Sigmoid colon (tissue), 6 donors: ENCODE measurements at regions not wholly inside any gene's neighbourhood (a gene's known extent, or its start where the extent isn't known, plus 50 kb on each side); places are given as distances from the start of the nearest gene placed in this dataset.

Source experiments
- DNase-seq: peaks from one replicate; pipeline ENCODE4 v3.0.0-alpha.2; 2019
- H3K27ac ChIP-seq, 4 donors: fragments of 200-600 bp; sonication (generic); one replicate each; pipeline ENCODE4 v1.5.1; 2016 to 2019; ENCODE audit warnings: mild to moderate bottlenecking in 1 of 4
- H3K27me3 ChIP-seq, 3 donors: fragments of 200-600 bp; sonication (generic); one replicate each; pipeline ENCODE4 v1.5.1; 2019; ENCODE audit warnings: mild to moderate bottlenecking in 1 of 3
- H3K36me3 ChIP-seq, 4 donors: fragments of 200-600 bp; sonication (generic); one replicate each; pipeline ENCODE4 v1.5.1; 2016 to 2019
- H3K4me1 ChIP-seq, 4 donors: fragments of 200-600 bp; sonication (generic); one replicate each; pipeline ENCODE4 v1.5.1; 2017 to 2019
- H3K4me3 ChIP-seq, 4 donors: fragments of 200-600 bp; sonication (generic); one replicate each; pipeline ENCODE4 v1.5.1; 2017 to 2019; ENCODE audit warnings: mild to moderate bottlenecking in 2 of 4, moderate library complexity in 1 of 4
- H3K9me3 ChIP-seq, 4 donors: fragments of 200-600 bp in 3 of 4; sonication (generic) in 3 of 4; one replicate each; pipeline versions ENCODE4 v1.5.1 to v1.6.1; 2013 to 2019
- EP300 ChIP-seq, 4 donors: sonication (generic); formaldehyde crosslinking; IDR thresholded peaks; one replicate each; pipeline ENCODE4 v1.6.1; 2017; ENCODE audit warnings: antibody characterized with exemption in 4 of 4
- POLR2A ChIP-seq, 2 donors: fragments of 450-650 bp; IDR thresholded peaks; one replicate each; pipeline ENCODE4 v1.6.1; 2016; ENCODE audit warnings: antibody characterized with exemption in 2 of 2, mild to moderate bottlenecking in 2 of 2, moderate library complexity in 2 of 2
- POLR2AphosphoS5 ChIP-seq, 4 donors: sonication (generic); formaldehyde crosslinking; IDR thresholded peaks; one replicate each; pipeline ENCODE4 v1.6.1; 2017; ENCODE audit warnings: antibody characterized with exemption in 4 of 4
- WGBS, 2 donors: extraction: QIAGEN DNeasy Blood & Tissue Kit; methylation state at CpG; one replicate each; pipeline ENCODE4 v1.1.7; 2013; 5-methylcytosine and 5-hydroxymethylcytosine counted together
- intact Hi-C: fragments of 100-400 bp; cut with DNase I; formaldehyde crosslinking; loops from one replicate; pipeline ENCODE4 v1.15.1; 2023
- TF ChIP-seq, protein P1 (sequence below), 4 experiments: fragments of 450-650 bp in 3 of 4; fragments of 200-600 bp in 1 of 4; IDR thresholded peaks; one replicate each; pipeline ENCODE4 v1.5.1; 2016 to 2019; ENCODE audit warnings: antibody characterized with exemption in 4 of 4, mild to moderate bottlenecking in 3 of 4, moderate library complexity in 2 of 4
- donor health status: healthy with polysubstance abuse.
- donor health status: healthy.

DNA sequence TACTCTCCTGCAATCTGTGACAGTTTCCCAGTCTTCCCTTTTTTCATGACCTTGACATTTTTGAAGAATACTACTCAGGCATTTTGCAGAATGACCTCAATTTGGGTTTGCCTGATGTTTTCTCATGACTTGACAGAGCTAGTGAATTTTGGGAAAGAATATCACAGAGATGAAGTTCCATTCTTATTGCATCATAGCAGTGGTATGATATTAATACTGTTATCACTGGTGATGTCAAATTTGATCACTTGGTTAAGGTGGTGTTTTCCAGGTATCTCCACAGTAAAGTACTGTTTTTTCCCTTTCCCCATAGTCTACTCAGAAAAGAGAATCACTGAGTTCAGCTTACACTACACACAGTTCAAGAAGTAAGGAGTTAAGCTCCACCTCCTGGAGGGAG, 56.2 kb upstream of the XPA start:
- no peak overlapping the region for H3K4me3 ChIP-seq
- no peaks in the 10 kb centered on the region for H3K27me3 ChIP-seq
- intact Hi-C loops: no loop called here

GRCh38 chr9:97753975-97754374, 56.8 kb upstream of the XPA start:
- no peak overlapping the region for H3K4me3 ChIP-seq
- no peak for DNase-seq
- H3K4me1 ChIP-seq: peaks cover 0 to under 1% (median 0%) of the 10 kb centered on the region in 4 donors
- no peaks in the 10 kb centered on the region for H3K27me3 ChIP-seq
- no peaks in the 10 kb centered on the region for H3K9me3 ChIP-seq
- 75 to 83% methylated on average over 2 of the region's 2 CpGs for WGBS, 2 donors
- H3K36me3 ChIP-seq: no peaks in the 10 kb centered on the region
- intact Hi-C loops: no loop called here
- H3K27ac ChIP-seq: no peak overlapping the region
- no peak for TF ChIP-seq EP300 (IDR thresholded peaks at IDR 0.05)
- TF ChIP-seq POLR2A (IDR thresholded peaks at IDR 0.05): no peak
- no peak for TF ChIP-seq POLR2AphosphoS5 (IDR thresholded peaks at IDR 0.05)
- TF ChIP-seq, protein P1, sequence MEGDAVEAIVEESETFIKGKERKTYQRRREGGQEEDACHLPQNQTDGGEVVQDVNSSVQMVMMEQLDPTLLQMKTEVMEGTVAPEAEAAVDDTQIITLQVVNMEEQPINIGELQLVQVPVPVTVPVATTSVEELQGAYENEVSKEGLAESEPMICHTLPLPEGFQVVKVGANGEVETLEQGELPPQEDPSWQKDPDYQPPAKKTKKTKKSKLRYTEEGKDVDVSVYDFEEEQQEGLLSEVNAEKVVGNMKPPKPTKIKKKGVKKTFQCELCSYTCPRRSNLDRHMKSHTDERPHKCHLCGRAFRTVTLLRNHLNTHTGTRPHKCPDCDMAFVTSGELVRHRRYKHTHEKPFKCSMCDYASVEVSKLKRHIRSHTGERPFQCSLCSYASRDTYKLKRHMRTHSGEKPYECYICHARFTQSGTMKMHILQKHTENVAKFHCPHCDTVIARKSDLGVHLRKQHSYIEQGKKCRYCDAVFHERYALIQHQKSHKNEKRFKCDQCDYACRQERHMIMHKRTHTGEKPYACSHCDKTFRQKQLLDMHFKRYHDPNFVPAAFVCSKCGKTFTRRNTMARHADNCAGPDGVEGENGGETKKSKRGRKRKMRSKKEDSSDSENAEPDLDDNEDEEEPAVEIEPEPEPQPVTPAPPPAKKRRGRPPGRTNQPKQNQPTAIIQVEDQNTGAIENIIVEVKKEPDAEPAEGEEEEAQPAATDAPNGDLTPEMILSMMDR (IDR thresholded peaks at IDR 0.05): no peak

More for the DNA sequence above, 56.2 kb upstream of the XPA start:
- Histone ChIP-seq H3K9me3 (no peaks in the 10 kb centered on the region), H3K27ac (no peak overlapping the region), H3K36me3 (no peaks in the 10 kb centered on the region), H3K4me1 (no peaks in the 10 kb centered on the region)
- TF ChIP-seq POLR2AphosphoS5 (IDR thresholded peaks at IDR 0.05): no peak
- TF ChIP-seq, protein P1 (IDR thresholded peaks at IDR 0.05): no peak
- no peak for TF ChIP-seq EP300 (IDR thresholded peaks at IDR 0.05)
- no peak for TF ChIP-seq POLR2A (IDR thresholded peaks at IDR 0.05)
- no peak for DNase-seq

- no peak overlapping the region for H3K4me3 ChIP-seq
- H3K27ac ChIP-seq: no peak overlapping the region
- WGBS, 2 donors: 78 to 86% methylated on average over 4 of the region's 4 CpGs
- TF ChIP-seq POLR2A (IDR thresholded peaks at IDR 0.05): no peak
- no peak for TF ChIP-seq POLR2AphosphoS5 (IDR thresholded peaks at IDR 0.05)
- TF ChIP-seq, protein P1 (IDR thresholded peaks at IDR 0.05): no peak
- TF ChIP-seq EP300 (IDR thresholded peaks at IDR 0.05): no peak
- H3K36me3 ChIP-seq: no peaks in the 10 kb centered on the region
- no peak for DNase-seq
- intact Hi-C loops: no loop called here
- peaks cover 0 to 11% (median 0%) of the 10 kb centered on the region in 4 donors for H3K4me1 ChIP-seq
- no peaks in the 10 kb centered on the region for H3K27me3 ChIP-seq
- no peaks in the 10 kb centered on the region for H3K9me3 ChIP-seq
Observed at GRCh38 chr9:97755618-97756267, 58.6 kb upstream of the XPA start.

GRCh38 chr9:97756991-97757390, 59.9 kb upstream of the XPA start:
- no peak overlapping the region for H3K27ac ChIP-seq
- no peak for DNase-seq
- 55 to 65% methylated on average over 3 of the region's 3 CpGs for WGBS, 2 donors
- no peaks in the 10 kb centered on the region for H3K9me3 ChIP-seq
- no peak for TF ChIP-seq POLR2A (IDR thresholded peaks at IDR 0.05)
- peaks cover 0 to 11% (median 0%) of the 10 kb centered on the region in 4 donors for H3K4me1 ChIP-seq
- H3K4me3 ChIP-seq: no peak overlapping the region
- H3K27me3 ChIP-seq: no peaks in the 10 kb centered on the region
- intact Hi-C loops: no loop called here
- H3K36me3 ChIP-seq: no peaks in the 10 kb centered on the region

DNA sequence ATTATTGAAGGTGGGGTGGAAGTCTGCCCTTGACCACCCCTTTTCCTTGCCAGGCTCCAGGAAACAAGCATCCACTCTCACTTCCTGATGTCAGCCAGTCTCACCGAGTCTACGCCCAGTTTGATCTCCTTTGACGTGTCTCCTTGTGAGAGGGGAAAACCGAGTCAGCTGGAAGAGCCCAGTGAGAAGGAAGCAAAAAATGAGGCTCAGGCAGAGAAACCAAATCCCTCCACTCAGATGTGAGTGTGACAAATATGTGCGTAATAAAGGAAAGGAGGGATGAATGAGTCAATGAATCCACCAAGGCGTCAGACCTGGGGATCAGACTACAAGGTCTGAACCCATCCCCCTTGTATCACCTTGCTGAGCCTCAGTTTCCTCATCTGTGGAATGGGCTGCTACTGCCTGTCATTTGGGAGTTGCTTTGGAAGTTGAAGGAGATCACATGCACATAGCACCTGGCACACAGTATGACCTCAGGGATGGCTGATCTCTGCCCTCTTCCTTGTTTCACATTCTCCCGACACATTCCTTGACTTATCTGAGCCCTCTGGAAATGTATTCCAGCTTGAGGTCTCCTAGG, 61.3 kb upstream of the XPA start:
- intact Hi-C loops: no loop called here
- Histone ChIP-seq H3K9me3 (no peaks in the 10 kb centered on the region), H3K27ac (no peak overlapping the region), H3K4me1 (peaks cover 0 to 11% (median 0%) of the 10 kb centered on the region in 4 donors), H3K36me3 (no peaks in the 10 kb centered on the region), H3K27me3 (no peaks in the 10 kb centered on the region), H3K4me3 (no peak overlapping the region)
- TF ChIP-seq EP300 (IDR thresholded peaks at IDR 0.05): no peak
- TF ChIP-seq POLR2A (IDR thresholded peaks at IDR 0.05): no peak
- no peak for TF ChIP-seq POLR2AphosphoS5 (IDR thresholded peaks at IDR 0.05)
- TF ChIP-seq, protein P1 (IDR thresholded peaks at IDR 0.05): no peak
- WGBS, 2 donors: 67 to 73% methylated on average over 7 of the region's 7 CpGs
- DNase-seq: no peak
